HG03520 (cell line): ENCODE measurements at regions not wholly inside any gene's neighbourhood (a gene's known extent, or its start where the extent isn't known, plus 50 kb on each side); places are given as distances from the start of the nearest gene placed in this dataset.

Experiments used
- ATAC-seq: cut with Tn5 transposase; IDR thresholded peaks from one replicate; pipeline ENCODE4 v1.9.1; 2021; ENCODE audit warnings: mild to moderate bottlenecking, moderate library complexity; ENCODE audit not compliant: unreplicated experiment

GRCh38 chr14:42480255-42480654 is 873.6 kb downstream of the LRFN5 start:
- ATAC-seq = no peak

- ATAC-seq = no peak
Observed at GRCh38 chr14:42475289-42475688, 868.6 kb downstream of the LRFN5 start.

DNA sequence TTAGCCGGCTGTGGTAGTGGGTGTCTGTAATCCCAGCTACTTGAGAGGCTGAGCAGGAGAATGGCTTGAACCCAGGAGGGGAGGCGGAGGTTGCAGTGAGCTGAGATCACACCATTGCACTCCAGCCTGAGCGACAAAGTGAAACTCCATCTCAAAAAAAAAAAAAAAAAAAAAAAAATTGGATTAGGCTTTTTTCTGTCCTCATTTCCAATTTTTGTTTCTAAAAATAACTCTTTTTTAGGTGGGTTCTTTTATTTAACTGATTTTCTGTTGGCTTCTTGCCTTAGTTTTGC is 863.7 kb downstream of the LRFN5 start:
- no peak for ATAC-seq

DNA sequence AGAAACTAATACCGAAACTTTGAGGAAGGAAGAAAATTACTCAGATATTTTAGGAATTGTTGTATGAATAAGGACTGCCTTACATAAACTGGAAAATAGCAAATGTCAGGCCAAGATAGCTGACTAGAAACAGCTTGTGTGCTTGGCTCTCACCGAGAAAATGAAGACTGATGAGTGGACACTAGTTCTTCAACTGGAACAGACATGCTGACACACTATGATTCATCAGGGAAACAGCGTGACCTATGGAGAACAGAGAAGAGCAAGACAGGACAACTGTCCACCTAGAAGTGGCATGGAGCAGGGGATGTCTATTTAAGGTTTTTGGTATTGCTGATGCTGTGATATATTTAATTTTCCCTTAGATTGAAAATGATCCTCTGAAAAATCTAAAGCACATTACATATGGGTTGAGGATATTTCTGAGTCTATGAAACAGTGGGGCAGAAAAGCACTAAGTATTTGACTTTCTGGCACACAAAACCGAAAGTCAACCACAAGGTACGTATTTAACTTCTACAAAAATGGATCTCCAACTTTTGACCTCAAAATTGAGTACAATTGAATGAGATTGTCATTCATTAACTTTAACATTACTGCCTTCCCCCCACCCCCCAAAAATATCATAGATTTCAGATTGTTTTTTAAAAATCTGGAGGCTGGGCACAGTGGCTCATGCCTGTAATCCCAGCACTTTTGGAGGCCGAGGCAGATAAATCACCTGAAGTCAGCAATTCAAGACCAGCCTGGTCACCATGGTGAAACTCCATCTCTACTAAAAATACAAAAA is 863.2 kb downstream of the LRFN5 start:
- ATAC-seq = no peak

- no peak for ATAC-seq
Observed at GRCh38 chr14:42460673-42461072, 854.0 kb downstream of the LRFN5 start.

DNA sequence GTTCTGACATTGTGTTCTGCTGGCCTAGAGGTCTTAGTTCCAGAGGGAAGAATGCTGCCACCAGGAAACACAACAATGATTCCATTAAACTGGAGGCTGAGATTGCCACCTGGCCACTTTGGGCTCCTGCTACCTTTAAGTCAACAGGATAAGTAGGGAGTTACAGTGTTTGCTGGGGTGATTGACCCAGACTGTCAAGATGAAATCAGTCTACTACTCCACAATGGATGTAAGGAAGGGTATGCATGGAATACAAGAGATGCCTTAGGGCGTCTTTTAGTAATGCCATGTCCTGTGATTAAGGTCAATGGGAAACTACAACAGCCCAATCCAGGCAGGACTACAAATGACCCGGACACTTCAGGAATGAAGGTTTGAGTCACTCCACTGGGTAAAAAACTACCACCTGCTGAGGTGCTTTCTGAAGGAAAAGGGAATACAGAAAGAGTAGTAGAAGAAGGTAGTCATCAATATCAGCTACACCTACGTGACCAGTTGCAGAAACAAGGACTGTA is 852.6 kb downstream of the LRFN5 start:
- ATAC-seq = no peak

DNA sequence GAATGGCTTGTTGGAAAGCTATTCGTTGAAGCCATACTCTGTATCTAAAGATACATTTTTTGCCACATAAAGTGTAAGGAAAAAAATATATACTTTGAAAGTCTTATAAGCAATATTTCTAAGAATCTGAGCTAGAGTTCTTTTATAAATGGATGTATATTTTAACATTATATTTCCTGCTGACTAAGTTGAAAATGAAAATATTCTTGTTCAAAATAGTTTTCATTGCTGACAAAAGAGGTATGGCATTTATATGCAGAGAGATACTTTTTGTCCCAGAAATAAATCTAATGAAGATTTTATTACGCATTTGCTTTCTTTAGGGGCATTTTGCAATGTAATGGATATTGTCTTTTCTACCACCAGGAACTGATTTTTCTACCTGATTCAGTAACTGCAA is 834.9 kb downstream of the LRFN5 start:
- ATAC-seq = no peak

- no peak for ATAC-seq
Observed at GRCh38 chr14:42437809-42438208, 831.1 kb downstream of the LRFN5 start.

DNA sequence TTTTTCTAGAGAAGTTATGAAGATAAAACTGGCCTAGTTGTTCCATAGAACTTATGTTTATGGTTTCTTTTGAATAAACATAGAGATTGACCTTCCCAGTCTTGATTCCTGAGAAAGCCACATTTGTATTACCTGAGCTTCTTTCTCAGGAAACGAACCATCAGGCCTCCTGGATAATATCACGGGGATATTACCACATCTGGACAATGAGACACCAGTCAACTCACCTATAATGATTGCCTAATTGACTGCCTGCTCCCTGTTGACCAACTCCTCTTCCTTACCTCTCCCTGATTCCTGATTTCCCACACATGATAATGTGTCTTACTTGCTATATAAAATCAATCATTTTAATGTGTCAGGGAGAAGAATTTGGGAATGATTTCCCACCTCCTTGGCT is 822.7 kb downstream of the LRFN5 start:
- no peak for ATAC-seq

DNA sequence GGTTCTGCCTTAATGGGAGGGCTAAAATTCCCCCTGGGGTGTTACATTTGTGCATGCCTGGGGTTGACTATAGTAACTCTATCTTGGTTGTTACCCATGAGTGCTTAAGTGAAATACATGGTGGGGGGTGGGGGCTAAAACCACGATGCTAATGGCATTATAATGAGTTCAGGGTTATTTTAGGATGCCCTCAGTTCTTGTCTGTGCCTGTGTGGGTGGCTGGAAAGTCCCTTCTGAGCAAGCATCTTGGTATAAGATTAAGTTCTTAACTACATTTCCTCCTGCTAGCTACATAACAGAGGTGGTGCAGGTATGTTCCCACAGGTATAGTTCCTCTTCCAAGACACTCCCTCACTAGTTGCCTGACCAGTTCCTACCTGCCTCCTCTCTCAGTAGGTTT is 822.3 kb downstream of the LRFN5 start:
- ATAC-seq = peak; percentile 99

- no peak for ATAC-seq
Observed at GRCh38 chr14:42424501-42424900, 817.8 kb downstream of the LRFN5 start.

GRCh38 chr14:42421377-42422078 is 814.9 kb downstream of the LRFN5 start:
- peak; percentile 73 for ATAC-seq

GRCh38 chr14:42420071-42420470 is 813.4 kb downstream of the LRFN5 start:
- ATAC-seq = no peak

DNA sequence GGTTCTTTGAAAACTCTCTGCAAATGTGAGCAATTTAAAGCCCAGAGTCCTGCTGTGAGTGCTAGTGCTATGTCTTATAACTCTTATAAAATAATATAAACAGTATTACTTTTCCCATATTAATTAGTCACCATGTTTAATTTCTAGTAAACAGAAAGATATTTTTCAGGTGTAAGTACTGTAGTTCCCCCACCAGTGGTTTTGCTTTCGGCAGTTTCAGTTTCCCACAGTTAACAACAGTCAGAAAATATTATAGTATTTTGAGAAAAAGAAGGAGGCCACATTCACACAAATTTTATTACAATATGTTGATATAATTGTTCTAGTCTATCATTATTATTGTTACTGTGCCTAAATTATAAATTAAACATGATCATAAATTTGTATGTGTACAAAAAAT is 800.5 kb downstream of the LRFN5 start:
- ATAC-seq = peak; percentile 67

GRCh38 chr14:42391146-42391834 is 784.6 kb downstream of the LRFN5 start:
- ATAC-seq = peak; percentile 82

- ATAC-seq = no peak
Observed at GRCh38 chr14:42378880-42379279, 772.2 kb downstream of the LRFN5 start.

- ATAC-seq = no peak
Observed at GRCh38 chr14:42378274-42378673, 771.6 kb downstream of the LRFN5 start.

DNA sequence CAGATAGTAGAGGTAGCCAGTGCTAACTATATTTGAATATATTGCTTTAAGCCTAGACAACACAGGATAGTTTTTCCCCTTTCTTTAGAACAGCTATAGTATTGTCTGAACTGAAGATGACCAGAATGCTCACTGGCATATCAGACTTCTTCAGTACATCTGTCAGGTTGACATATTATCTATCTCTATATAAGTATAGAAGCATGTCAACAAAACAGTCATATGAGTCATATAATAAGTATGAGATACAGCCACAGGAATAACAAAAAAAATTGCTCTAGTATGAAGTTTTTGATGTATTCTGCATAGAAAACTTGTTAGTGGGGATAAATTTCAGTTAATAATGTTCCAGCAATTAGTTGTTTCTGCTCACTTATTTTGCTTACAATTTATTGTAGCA is 767.7 kb downstream of the LRFN5 start:
- ATAC-seq = no peak

- ATAC-seq = no peak
Observed at GRCh38 chr14:42370056-42370455, 763.4 kb downstream of the LRFN5 start.

GRCh38 chr14:42368234-42368633 is 761.6 kb downstream of the LRFN5 start:
- no peak for ATAC-seq

DNA sequence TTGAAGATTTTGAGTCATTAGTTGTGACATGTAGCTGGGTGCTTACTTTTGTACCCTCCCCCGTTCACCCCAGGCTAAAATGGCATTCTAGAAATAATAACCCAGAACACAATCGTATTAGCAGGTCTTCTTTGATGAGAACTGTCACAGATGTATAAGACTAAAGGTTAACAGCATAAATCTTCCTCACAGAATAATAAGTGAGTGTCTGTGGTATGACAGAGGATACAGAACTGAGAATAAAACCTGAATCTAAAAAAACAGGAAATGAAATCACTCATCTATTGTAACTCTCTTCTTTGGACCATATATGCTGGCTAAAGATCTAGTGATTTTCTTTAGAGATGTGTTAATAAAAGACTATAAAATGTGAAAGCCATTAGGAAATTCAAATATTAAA is 746.6 kb downstream of the LRFN5 start:
- ATAC-seq = peak; percentile 93

GRCh38 chr14:42335918-42336317 is 729.2 kb downstream of the LRFN5 start:
- ATAC-seq = no peak
